K562 (cell line): ENCODE measurements at regions not wholly inside any gene's neighbourhood (a gene's known extent, or its start where the extent isn't known, plus 50 kb on each side); places are given as distances from the start of the nearest gene placed in this dataset.

Experiments used
- CEBPG ChIP-seq, 3 experiments: fragments of 200-800 bp in 1 of 3; sonication (Bioruptor generic) in 1 of 3; sonication (generic) in 1 of 3; formaldehyde crosslinking in 1 of 3; IDR thresholded peaks in 2 of 3; conservative IDR thresholded peaks in 1 of 3; 2 replicates each; pipeline versions ENCODE4 v1.6.1 to v1.8.0; 2016 to 2022; ENCODE audit warnings: missing compliant biosample characterization in 2 of 3, missing genetic modification characterization in 2 of 3, mild to moderate bottlenecking in 1 of 3, missing genetic modification reagents in 1 of 3
- HDAC2 ChIP-seq: fragments of 450-650 bp; IDR thresholded peaks from 2 replicates; pipeline ENCODE4 v1.6.1; 2016; ENCODE audit warnings: mild to moderate bottlenecking
- HOXB6 ChIP-seq: fragments of 250-450 bp; sonication (Bioruptor Pico); IDR thresholded peaks from 2 replicates; pipeline ENCODE4 v1.5.1; 2022; ENCODE audit warnings: mild to moderate bottlenecking, borderline replicate concordance
- MCM7 ChIP-seq, 2 experiments: fragments of 450-650 bp; IDR thresholded peaks; 2 replicates each; pipeline ENCODE4 v1.6.1; 2016 to 2018
- POLR2AphosphoS5 ChIP-seq: IDR thresholded peaks from 2 replicates; pipeline ENCODE4 v1.6.1; 2011; ENCODE audit warnings: mild to moderate bottlenecking, low read depth, low read length, moderate library complexity; ENCODE audit not compliant: control insufficient read depth, insufficient read depth
- ZBTB7A ChIP-seq: IDR thresholded peaks from 2 replicates; pipeline ENCODE4 v1.6.1; 2011; ENCODE audit warnings: low read depth, mild to moderate bottlenecking, low read length, moderate library complexity, borderline replicate concordance; ENCODE audit not compliant: control insufficient read depth
- TF ChIP-seq, protein P1 (sequence below): sonication (generic); formaldehyde crosslinking; IDR thresholded peaks from 2 replicates; pipeline ENCODE4 v1.5.0; 2020; ENCODE audit warnings: missing genetic modification reagents
- TF ChIP-seq, protein P2 (sequence below), 3 experiments: IDR thresholded peaks in 2 of 3; conservative IDR thresholded peaks in 1 of 3; 2 replicates each; pipeline ENCODE4 v1.5.1; 2011 to 2012; ENCODE audit warnings: low read length in 3 of 3, mild to moderate bottlenecking in 3 of 3, control low read depth in 2 of 3, improper control_type of control experiment in 1 of 3, inconsistent platforms in 1 of 3, low read depth in 1 of 3, mixed read lengths in 1 of 3, moderate library complexity in 1 of 3; ENCODE audit not compliant: insufficient read depth in 2 of 3

DNA sequence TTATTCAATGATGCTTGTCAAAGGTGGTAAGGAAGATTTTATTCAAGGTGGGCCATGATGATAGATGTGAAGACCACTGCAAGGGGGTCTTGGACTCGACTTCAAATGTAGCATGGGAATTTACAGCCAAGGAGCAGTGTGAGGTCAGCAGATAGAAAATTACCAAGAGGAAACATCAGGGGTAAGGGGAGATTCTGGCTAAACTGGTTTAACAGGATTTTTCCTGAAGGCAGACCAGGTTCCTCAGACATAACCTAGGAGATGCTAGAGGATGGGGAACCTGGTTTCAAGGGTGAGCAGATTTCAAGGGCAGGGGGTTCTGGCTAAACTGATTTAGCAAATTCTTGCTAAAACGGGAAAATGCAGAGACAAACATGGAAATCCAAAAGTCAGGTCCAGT is 464.9 kb downstream of the TAFA4 start:
- TF ChIP-seq, protein P1, sequence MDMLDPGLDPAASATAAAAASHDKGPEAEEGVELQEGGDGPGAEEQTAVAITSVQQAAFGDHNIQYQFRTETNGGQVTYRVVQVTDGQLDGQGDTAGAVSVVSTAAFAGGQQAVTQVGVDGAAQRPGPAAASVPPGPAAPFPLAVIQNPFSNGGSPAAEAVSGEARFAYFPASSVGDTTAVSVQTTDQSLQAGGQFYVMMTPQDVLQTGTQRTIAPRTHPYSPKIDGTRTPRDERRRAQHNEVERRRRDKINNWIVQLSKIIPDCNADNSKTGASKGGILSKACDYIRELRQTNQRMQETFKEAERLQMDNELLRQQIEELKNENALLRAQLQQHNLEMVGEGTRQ (CRISPR knock-in tag): no peak
- TF ChIP-seq MCM7 (IDR thresholded peaks at IDR 0.05): no peak
- no peak for TF ChIP-seq CEBPG (CRISPR knock-in tag; IDR thresholded peaks at IDR 0.05)
- no peak for TF ChIP-seq CEBPG (tag; conservative IDR thresholded peaks at IDR 0.05 in 1 of 2, IDR thresholded peaks at IDR 0.05 in 1 of 2)
- TF ChIP-seq HOXB6 (CRISPR knock-in tag): no peak
- no peak for TF ChIP-seq ZBTB7A
- TF ChIP-seq HDAC2: no peak
- TF ChIP-seq POLR2AphosphoS5: no peak
- TF ChIP-seq, protein P2, sequence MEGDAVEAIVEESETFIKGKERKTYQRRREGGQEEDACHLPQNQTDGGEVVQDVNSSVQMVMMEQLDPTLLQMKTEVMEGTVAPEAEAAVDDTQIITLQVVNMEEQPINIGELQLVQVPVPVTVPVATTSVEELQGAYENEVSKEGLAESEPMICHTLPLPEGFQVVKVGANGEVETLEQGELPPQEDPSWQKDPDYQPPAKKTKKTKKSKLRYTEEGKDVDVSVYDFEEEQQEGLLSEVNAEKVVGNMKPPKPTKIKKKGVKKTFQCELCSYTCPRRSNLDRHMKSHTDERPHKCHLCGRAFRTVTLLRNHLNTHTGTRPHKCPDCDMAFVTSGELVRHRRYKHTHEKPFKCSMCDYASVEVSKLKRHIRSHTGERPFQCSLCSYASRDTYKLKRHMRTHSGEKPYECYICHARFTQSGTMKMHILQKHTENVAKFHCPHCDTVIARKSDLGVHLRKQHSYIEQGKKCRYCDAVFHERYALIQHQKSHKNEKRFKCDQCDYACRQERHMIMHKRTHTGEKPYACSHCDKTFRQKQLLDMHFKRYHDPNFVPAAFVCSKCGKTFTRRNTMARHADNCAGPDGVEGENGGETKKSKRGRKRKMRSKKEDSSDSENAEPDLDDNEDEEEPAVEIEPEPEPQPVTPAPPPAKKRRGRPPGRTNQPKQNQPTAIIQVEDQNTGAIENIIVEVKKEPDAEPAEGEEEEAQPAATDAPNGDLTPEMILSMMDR (IDR thresholded peaks at IDR 0.05 in 2 of 3, conservative IDR thresholded peaks at IDR 0.05 in 1 of 3; ENCODE audit: insufficient read depth in 2 of 3, low read depth in 1 of 3, low read length in 3 of 3): no peak
